HFF-Myc (cell line): ENCODE measurements at regions not wholly inside any gene's neighbourhood (a gene's known extent, or its start where the extent isn't known, plus 50 kb on each side); places are given as distances from the start of the nearest gene placed in this dataset.

Experiments used
- DNase-seq: peaks from one replicate; pipeline ENCODE4 v3.0.0-alpha.2; 2011; ENCODE audit warnings: low read depth; ENCODE audit errors: extremely low read depth
- H3K4me3 ChIP-seq: replicated peaks from 2 replicates; pipeline ENCODE4 v1.5.1; 2011; ENCODE audit warnings: low read depth, mild to moderate bottlenecking, control low read depth, low read length
- CTCF ChIP-seq: IDR thresholded peaks from 2 replicates; pipeline ENCODE4 v1.5.1; 2012; ENCODE audit warnings: mild to moderate bottlenecking, low read depth, low read length, control low read depth; ENCODE audit errors: missing control alignments

- DNase-seq = no peak
- H3K4me3 ChIP-seq = no peak overlapping the region
- no peak for TF ChIP-seq CTCF
These were observed 85.9 kb upstream of the ACSL3 start for GRCh38 chr2:222774941-222775340.

- no peak for DNase-seq
- no peak for TF ChIP-seq CTCF
- H3K4me3 ChIP-seq = no peak overlapping the region
These were observed 84.0 kb upstream of the ACSL3 start for GRCh38 chr2:222776792-222777191.

- DNase-seq = no peak
- H3K4me3 ChIP-seq = no peak overlapping the region
- no peak for TF ChIP-seq CTCF
These were observed 82.4 kb upstream of the ACSL3 start for GRCh38 chr2:222778400-222778799.

DNA sequence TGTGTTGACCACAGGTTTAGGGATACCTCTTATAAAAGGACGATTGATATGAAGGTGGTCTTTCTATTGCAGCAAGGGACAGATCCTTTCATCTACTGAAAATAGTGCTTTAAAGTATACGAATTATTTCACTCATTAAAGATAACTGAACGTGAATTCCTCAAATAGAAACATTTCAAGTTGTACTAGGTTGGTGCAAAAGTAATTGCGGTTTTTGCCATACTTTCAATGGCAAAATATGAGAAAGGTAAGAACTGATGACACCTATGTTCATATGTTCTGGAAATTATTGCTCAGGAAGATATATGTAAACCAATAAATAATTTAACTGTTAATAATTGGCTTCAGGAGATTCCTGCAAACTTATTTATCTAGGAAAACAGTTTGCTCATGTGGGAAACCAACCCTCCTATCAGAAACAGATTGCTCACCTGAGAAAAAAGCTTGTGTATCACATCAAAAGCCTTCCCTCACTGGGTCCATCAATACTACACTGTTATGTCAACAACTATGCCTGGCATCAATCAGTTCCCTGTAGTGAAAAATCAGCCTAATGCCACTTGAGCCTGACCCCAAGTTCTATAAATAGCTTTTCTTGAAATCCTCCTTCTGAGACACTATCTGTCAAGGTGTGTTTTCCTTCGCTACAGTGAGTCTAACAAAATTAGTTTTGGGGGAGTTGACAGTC is 81.5 kb upstream of the ACSL3 start:
- DNase-seq = no peak
- TF ChIP-seq CTCF = no peak
- no peak overlapping the region for H3K4me3 ChIP-seq

- no peak overlapping the region for H3K4me3 ChIP-seq
- TF ChIP-seq CTCF = no peak
- DNase-seq = no peak
These were observed 80.8 kb upstream of the ACSL3 start for GRCh38 chr2:222780051-222780450.

- DNase-seq = no peak
- H3K4me3 ChIP-seq = no peak overlapping the region
- TF ChIP-seq CTCF = no peak
These were observed 78.6 kb upstream of the ACSL3 start for GRCh38 chr2:222782201-222782730.

DNA sequence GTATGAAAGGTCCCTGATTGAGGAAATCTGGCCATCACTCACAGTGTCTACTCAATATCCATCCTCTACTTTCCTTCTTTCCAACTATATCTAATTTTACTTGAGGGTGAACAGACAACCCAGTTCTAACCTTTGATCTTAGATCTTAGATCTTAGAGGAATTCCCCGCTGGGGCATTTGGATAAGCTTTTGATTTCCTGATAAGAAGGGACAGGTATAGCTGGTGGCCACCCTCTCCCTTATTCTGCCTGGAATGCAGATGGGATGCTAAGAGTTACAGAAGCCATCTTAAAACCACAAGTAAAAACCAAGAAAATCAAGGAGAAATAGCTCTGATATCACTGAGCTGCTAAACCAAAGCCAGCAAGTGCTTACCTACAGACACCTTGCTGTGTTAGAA is 77.2 kb upstream of the ACSL3 start:
- no peak overlapping the region for H3K4me3 ChIP-seq
- DNase-seq = no peak
- TF ChIP-seq CTCF = no peak
